Caco-2 (cell line): ENCODE measurements at regions not wholly inside any gene's neighbourhood (a gene's known extent, or its start where the extent isn't known, plus 50 kb on each side); places are given as distances from the start of the nearest gene placed in this dataset.
"Not testable (repeated sequence)": the region's sequence is repeated elsewhere in the genome, so short reads cannot be mapped to it uniquely, and the experiment has no call there.

Experiments used
- BruUV-seq: library from RNA; stranded (reverse); fragments of 400-500 nt; replicated peaks from 2 replicates; lab custom pipeline; 2021; lab: Mats Ljungman, UMichigan
- CTCF ChIA-PET: fragments of 300-600 bp; sonication (Branson Sonifier 250); formaldehyde crosslinking; loops from one replicate; lab custom pipeline; 2022; ENCODE audit warnings: antibody characterized with exemption; lab: Charles Lee
- POLR2A ChIA-PET: fragments of 300-600 bp; sonication (Branson Sonifier 250); formaldehyde crosslinking; loops from one replicate; lab custom pipeline; 2022; ENCODE audit warnings: antibody characterized with exemption; lab: Charles Lee
- DNase-seq, 2 experiments: peaks; one replicate each; pipeline versions ENCODE4 v3.0.0 to v3.0.0-alpha.2; 2020 to 2022
- H3K27me3 ChIP-seq: replicated peaks from 2 replicates; pipeline ENCODE4 v1.6.0; 2011; ENCODE audit warnings: low read length; ENCODE audit not compliant: control insufficient read depth, insufficient read depth
- H3K36me3 ChIP-seq: 2 replicates; pipeline ENCODE4 v1.5.1; 2011; ENCODE audit warnings: low read length; ENCODE audit not compliant: control insufficient read depth, insufficient read depth
- H3K4me1 ChIP-seq: fragments of 250-450 bp; sonication (Bioruptor Pico); 2 replicates; pipeline ENCODE4 v1.5.1; 2020; ENCODE audit warnings: mild to moderate bottlenecking
- H3K4me3 ChIP-seq: 2 replicates; pipeline ENCODE4 v1.5.1; 2011; ENCODE audit warnings: low read depth, mild to moderate bottlenecking, control low read depth, low read length
- H3K9me3 ChIP-seq: fragments of 250-450 bp; sonication (Bioruptor Pico); 2 replicates; pipeline ENCODE4 v1.5.1; 2020; ENCODE audit warnings: mild to moderate bottlenecking, moderate library complexity
- H3K27ac Mint-ChIP-seq: one replicate; pipeline ENCODE4 v1.8.0; 2022; ENCODE audit warnings: mixed read lengths; ENCODE audit not compliant: unreplicated experiment
- H3K27me3 Mint-ChIP-seq: one replicate; pipeline ENCODE4 v1.8.0; 2022; ENCODE audit warnings: mixed read lengths; ENCODE audit not compliant: insufficient read depth, unreplicated experiment
- H3K36me3 Mint-ChIP-seq: one replicate; pipeline ENCODE4 v1.8.0; 2022; ENCODE audit warnings: mild to moderate bottlenecking, mixed read lengths; ENCODE audit not compliant: insufficient read depth, unreplicated experiment
- H3K4me1 Mint-ChIP-seq: one replicate; pipeline ENCODE4 v1.8.0; 2022; ENCODE audit warnings: low read depth, mixed read lengths; ENCODE audit not compliant: unreplicated experiment
- H3K4me3 Mint-ChIP-seq: one replicate; pipeline ENCODE4 v1.8.0; 2022; ENCODE audit warnings: mild to moderate bottlenecking, moderate library complexity, mixed read lengths; ENCODE audit not compliant: unreplicated experiment
- H3K9me3 Mint-ChIP-seq: one replicate; pipeline ENCODE4 v1.8.0; 2022; ENCODE audit warnings: mixed read lengths; ENCODE audit not compliant: unreplicated experiment
- intact Hi-C: fragments of 100-400 bp; cut with micrococcal nuclease; formaldehyde crosslinking; loops from one replicate; pipeline ENCODE4 v1.10.0; 2022; ENCODE audit not compliant: unreplicated experiment
- TF ChIP-seq, protein P1 (sequence below), 2 experiments: fragments of 200-600 bp in 1 of 2; IDR thresholded peaks; 1 replicate in 1 of 2; 2 replicates in 1 of 2; pipeline versions ENCODE4 v1.5.1 to v1.8.0; 2011 to 2022; ENCODE audit warnings: antibody characterized with exemption in 1 of 2, control low read depth in 1 of 2, inconsistent platforms in 1 of 2, low read depth in 1 of 2, low read length in 1 of 2, mild to moderate bottlenecking in 1 of 2, moderate library complexity in 1 of 2; ENCODE audit not compliant: insufficient read depth in 1 of 2, severe bottlenecking in 1 of 2, unreplicated experiment in 1 of 2

GRCh38 chr6:4474810-4475209 is 301.4 kb upstream of the CDYL start:
- H3K9me3 ChIP-seq: peaks cover 2% of the 10 kb centered on the region; the same call in 1 of the 2 replicates
- TF ChIP-seq, protein P1, sequence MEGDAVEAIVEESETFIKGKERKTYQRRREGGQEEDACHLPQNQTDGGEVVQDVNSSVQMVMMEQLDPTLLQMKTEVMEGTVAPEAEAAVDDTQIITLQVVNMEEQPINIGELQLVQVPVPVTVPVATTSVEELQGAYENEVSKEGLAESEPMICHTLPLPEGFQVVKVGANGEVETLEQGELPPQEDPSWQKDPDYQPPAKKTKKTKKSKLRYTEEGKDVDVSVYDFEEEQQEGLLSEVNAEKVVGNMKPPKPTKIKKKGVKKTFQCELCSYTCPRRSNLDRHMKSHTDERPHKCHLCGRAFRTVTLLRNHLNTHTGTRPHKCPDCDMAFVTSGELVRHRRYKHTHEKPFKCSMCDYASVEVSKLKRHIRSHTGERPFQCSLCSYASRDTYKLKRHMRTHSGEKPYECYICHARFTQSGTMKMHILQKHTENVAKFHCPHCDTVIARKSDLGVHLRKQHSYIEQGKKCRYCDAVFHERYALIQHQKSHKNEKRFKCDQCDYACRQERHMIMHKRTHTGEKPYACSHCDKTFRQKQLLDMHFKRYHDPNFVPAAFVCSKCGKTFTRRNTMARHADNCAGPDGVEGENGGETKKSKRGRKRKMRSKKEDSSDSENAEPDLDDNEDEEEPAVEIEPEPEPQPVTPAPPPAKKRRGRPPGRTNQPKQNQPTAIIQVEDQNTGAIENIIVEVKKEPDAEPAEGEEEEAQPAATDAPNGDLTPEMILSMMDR (IDR thresholded peaks at IDR 0.05; ENCODE audit: insufficient read depth in 1 of 2, low read depth in 1 of 2, low read length in 1 of 2, severe bottlenecking in 1 of 2, unreplicated experiment in 1 of 2): no peak
- peaks cover 38% of the 10 kb centered on the region for H3K9me3 Mint-ChIP-seq
- no peak for DNase-seq
- H3K36me3 ChIP-seq: no peaks in the 10 kb centered on the region
- no peak overlapping the region for H3K4me3 ChIP-seq
- H3K27me3 ChIP-seq: no peaks in the 10 kb centered on the region
- no peaks in the 10 kb centered on the region for H3K27me3 Mint-ChIP-seq
- no peak overlapping the region for H3K27ac Mint-ChIP-seq
- ChIA-PET CTCF (no interaction called here), POLR2A (no interaction called here)
- peaks cover 7% of the 10 kb centered on the region; the same call in 1 of the 2 replicates for H3K4me1 ChIP-seq
- intact Hi-C loops: no loop called here
- no peaks in the 10 kb centered on the region for H3K36me3 Mint-ChIP-seq
- H3K4me3 Mint-ChIP-seq: no peak overlapping the region
- no TSS peak for BruUV-seq
- H3K4me1 Mint-ChIP-seq: peaks cover 13% of the 10 kb centered on the region

GRCh38 chr6:4472969-4473642 is 303.1 kb upstream of the CDYL start:
- Histone ChIP-seq H3K9me3 (peaks cover 2% of the 10 kb centered on the region; the same call in 1 of the 2 replicates), H3K27me3 (no peaks in the 10 kb centered on the region), H3K36me3 (no peaks in the 10 kb centered on the region), H3K4me1 (0 out of 2 replicates have a peak, but pooled peaks cover under 1% of the 10 kb centered on the region), H3K4me3 (no peak overlapping the region)
- no peak overlapping the region for H3K27ac Mint-ChIP-seq
- peaks cover 38% of the 10 kb centered on the region for H3K9me3 Mint-ChIP-seq
- ChIA-PET POLR2A (no interaction called here), CTCF (no interaction called here)
- TF ChIP-seq, protein P1 (IDR thresholded peaks at IDR 0.05; ENCODE audit: insufficient read depth in 1 of 2, low read depth in 1 of 2, low read length in 1 of 2, severe bottlenecking in 1 of 2, unreplicated experiment in 1 of 2): no peak
- no peaks in the 10 kb centered on the region for H3K27me3 Mint-ChIP-seq
- peaks cover 7% of the 10 kb centered on the region for H3K4me1 Mint-ChIP-seq
- H3K4me3 Mint-ChIP-seq: no peak overlapping the region
- intact Hi-C loops: no loop called here
- no TSS peak for BruUV-seq
- DNase-seq: no peak
- no peaks in the 10 kb centered on the region for H3K36me3 Mint-ChIP-seq

GRCh38 chr6:4472222-4472621 is 304.0 kb upstream of the CDYL start:
- Mint-ChIP-seq H3K4me3 (no peak overlapping the region), H3K27me3 (no peaks in the 10 kb centered on the region), H3K4me1 (no peaks in the 10 kb centered on the region), H3K36me3 (no peaks in the 10 kb centered on the region), H3K9me3 (peaks cover 32% of the 10 kb centered on the region), H3K27ac (no peak overlapping the region)
- Histone ChIP-seq H3K4me1 (no peaks in the 10 kb centered on the region), H3K9me3 (peaks cover 2% of the 10 kb centered on the region; the same call in 1 of the 2 replicates), H3K27me3 (no peaks in the 10 kb centered on the region), H3K36me3 (no peaks in the 10 kb centered on the region), H3K4me3 (no peak overlapping the region)
- BruUV-seq: no TSS peak
- ChIA-PET CTCF (no interaction called here), POLR2A (no interaction called here)
- TF ChIP-seq, protein P1 (IDR thresholded peaks at IDR 0.05; ENCODE audit: insufficient read depth in 1 of 2, low read depth in 1 of 2, low read length in 1 of 2, severe bottlenecking in 1 of 2, unreplicated experiment in 1 of 2): no peak
- intact Hi-C loops: no loop called here
- no peak for DNase-seq

DNA sequence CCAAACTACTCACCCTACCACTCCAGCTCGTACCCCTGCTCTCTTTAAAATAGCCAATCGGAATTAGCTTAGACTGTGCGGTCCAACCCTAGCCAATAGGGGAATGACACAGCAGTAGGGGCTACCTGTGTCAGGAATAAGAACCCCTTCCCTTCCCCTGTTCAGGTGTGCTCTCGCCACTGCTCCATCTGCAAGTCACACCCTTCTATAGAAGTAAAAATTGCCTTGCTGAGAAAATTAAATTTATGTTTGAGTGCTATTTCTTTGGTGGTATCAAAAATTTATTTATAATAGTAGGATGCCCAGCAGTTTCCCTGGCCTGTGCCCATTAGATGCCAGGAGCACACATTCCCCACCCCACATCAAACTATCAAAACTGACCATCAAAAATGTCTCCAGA is 304.7 kb upstream of the CDYL start:
- H3K36me3 Mint-ChIP-seq, H3K4me3 Mint-ChIP-seq, H3K9me3 ChIP-seq, H3K36me3 ChIP-seq, H3K27me3 Mint-ChIP-seq, BruUV-seq, CTCF ChIA-PET, POLR2A ChIA-PET, H3K4me3 ChIP-seq, H3K27me3 ChIP-seq, H3K27ac Mint-ChIP-seq, intact Hi-C loops, H3K4me1 ChIP-seq, H3K4me1 Mint-ChIP-seq, DNase-seq: not testable (repeated sequence)
- H3K9me3 Mint-ChIP-seq: peaks cover 25% of the 10 kb centered on the region
